ENCODE measurements at regions not wholly inside any gene's neighbourhood (a gene's known extent, or its start where the extent isn't known, plus 50 kb on each side); places are given as distances from the start of the nearest gene placed in this dataset.

DNA sequence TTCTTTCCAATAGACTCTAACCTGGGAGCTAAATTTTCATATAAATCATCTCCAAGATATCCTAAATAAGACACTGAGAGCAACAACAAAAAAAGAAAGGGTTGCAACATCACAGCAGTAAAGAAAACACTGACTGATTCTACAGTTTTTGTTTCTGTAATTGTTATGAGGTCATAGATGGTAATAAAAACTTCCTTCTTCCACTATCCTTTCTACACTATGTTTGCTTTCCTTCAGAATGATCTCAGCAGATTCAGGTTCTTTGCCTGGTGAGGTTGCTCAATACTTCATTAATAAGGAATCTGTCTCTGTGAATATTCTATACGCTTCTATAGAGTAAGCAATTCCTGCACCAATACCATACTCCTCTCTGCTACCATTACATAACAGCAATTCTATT, 835.6 kb upstream of the GRAMD2B start:
- DNase-seq: no peak

DNA sequence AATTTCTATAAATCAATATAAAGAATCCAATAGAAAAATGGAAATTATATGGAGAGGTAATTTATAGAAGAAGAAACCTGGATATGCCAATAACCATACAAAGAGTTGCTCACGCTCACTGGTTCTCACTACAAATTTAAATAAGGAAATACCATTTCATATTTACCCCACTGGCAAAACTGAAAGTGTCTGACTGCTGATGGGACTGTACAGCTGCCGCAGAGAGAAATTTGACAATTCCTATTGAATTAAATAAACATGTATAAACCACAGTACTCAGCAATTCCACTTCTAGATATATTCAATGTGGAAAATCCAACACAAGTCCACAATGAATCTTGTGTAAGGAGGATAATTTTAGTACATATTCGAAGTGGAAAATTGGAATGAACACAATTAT, 830.4 kb upstream of the GRAMD2B start:
- DNase-seq: no peak

DNA sequence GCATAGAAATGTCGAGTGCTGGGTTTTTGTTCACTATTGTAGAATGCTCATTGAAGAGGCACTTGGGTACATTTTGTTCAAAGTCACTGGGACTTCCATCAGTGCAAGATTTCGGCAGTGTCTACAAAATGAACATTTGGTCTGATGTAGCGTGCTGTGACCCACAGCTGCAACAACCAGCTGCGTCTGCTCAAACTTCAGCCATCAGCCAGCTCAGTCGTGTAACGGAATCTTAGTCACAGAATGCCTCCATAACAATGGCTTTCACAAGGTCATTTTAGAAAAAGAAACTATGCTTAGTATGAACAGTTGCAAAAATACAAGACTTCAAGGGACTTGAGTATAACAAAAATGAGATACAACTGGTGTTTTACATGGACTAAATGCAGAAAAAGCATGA, 828.1 kb upstream of the GRAMD2B start:
- DNase-seq: no peak

DNA sequence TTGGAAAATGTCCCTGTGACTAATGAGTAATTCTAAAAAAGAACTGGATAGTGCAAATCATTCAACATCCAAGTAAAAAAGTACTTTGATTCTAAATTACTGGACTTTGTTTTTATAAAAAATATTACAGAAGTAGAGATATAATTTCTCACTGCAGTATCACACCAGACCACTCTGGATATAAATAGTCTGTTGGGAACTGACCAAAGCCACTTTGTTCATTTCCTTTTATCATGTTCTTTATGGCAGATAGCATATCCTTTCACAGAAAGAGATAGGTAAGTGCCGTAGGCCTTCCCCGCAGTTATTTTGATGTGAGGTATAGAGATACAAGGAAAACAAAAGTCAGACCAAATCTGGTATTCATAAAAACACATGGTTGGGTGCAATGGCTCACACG, 827.4 kb upstream of the GRAMD2B start:
- no peak for DNase-seq

DNA sequence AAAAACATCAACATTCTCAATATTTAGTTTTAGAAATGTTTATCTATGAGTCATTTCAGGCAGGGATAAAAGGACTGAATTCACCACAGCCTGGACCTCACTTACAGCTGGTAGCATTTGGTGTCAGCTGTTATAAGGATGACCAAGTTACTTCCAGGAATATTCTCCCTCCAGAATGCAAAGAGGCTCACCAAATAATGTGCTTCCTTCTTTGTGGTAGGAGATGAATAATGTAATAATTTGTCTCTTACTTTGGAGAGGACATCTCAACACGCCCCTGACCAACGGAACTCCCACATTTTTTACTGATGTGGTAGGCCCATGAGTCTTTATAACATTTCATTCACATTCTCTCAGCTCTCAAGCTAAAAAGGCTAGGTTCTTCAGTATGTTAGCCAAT, 825.9 kb upstream of the GRAMD2B start:
- DNase-seq: no peak

DNA sequence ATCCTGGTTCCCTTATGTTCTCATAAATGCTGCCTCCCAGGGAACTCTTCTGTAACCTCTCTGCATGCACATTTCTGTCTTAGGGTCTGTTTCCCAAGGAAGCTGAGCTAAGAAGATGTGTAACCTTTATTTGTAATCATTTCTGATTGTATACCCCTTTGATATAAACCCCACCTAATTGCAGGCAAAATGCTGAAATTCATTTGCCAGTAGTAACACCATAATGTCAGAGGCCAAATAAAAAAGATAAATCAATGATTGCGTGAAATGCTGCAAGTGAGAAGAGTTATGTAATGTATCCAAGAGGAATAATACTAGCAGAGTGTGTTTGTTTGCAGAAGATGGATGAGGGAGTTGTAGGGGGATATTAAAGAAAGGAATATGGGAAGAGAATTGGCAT, 822.6 kb upstream of the GRAMD2B start:
- no peak for DNase-seq

DNA sequence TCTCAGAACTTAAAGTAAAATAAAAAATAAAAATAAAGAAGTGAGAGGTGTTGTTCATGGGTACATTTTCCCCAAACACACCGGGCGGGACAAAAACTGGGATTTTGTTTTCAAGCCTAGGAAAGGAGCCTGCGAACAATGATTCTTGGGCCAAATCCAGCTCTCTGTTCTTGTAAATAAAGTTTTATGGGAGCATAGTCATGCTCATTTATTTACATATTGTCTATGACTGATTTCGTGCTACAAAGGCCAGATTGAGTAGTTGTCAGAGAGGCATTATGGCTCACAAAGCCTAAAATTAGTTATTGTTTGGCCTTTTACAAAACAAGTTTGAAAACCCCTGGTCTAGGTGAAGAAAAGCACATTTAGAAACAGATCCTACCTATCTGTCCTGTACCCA, 821.0 kb upstream of the GRAMD2B start:
- DNase-seq: no peak

DNA sequence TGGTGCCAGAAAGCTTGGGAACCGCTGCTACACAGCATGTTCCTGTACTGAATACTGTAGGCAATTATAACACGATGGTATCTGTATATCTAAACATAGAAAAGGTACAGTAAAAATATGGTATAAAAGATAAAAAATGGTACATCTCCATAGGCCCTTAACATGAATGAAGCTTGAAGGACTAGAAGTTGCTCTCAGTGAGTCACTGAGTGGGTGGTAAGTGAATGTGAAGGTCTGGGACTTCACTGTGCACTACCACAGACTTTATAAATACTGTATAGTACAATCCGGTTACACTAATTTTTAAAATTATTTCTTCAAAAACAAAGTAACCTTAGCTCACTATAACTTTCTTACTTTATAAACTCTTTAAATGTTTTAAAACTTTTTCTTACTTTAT, 819.9 kb upstream of the GRAMD2B start:
- no peak for DNase-seq

DNA sequence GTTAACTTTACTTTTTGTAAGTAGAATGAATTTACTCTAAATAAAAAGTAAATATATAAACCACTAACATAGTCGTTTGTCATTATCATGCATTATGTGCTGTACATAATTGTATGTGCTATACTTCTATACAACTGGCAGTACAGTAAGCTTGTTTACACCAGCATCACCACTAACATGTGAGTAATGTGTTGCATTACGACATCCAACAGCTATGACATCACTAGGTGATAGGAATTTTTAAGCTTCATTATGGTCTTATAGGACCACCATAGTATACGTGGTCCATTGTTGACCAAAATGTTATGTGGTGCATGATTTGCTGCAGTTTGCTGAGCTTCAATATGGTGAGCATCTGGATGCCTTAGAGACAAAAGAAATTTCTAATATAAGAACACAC, 819.1 kb upstream of the GRAMD2B start:
- DNase-seq: no peak

DNA sequence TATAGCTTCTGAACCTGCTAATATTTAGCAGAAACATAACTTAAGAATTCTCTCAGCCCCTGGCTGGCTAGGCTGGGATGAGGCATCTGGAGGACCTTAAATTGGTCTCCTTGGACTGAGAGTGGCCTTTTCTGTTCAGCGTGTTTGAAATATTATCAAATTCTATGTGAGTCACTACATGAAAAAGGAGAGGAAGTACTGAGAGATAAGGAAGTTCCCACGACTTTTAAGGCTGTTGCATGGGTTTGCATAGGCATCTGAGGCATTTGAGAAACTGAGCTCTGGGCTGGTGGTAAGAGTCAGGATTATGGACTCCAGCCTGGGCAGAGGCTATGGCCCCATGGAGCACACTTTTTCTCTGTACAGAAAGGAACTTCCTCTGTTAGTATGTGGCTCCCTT, 816.2 kb upstream of the GRAMD2B start:
- no peak for DNase-seq

DNA sequence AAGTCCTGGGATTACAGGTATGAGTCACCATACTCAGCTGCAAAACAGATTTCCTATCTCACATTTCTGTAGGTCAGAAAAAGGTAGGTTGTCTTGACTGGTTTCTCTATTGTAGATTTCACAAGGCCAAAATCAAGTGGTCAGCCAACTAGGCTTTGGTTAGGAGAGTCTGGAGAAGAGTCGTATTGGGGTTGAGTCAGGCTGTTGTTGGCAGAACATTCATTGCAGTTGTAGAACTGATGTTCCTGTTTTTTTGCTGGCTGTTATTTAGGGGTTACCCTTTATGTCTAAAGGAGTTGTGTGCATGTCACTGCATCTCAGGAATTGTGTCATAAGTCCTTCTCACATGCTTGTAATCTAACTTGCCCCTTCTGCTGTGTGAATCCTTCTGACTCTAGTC, 814.2 kb upstream of the GRAMD2B start:
- DNase-seq: no peak

DNA sequence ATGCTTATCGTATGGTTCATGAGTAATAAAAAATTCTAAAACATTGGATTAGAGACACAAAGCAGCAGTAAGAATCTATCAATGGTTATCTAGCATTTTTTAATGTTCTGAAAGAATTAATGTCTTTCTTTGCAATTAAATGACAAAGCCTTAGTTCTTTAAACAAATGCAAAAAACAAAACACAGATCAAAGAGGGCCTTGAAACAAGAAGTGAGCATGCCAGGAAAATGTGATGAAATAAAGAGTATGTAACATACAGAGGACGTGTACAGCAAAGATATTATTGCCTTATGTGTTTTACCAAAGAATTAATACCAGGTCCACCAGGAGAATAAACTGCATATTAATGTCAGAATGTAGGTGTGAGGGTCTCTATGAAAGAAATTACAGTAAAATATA, 812.3 kb upstream of the GRAMD2B start:
- no peak for DNase-seq

DNA sequence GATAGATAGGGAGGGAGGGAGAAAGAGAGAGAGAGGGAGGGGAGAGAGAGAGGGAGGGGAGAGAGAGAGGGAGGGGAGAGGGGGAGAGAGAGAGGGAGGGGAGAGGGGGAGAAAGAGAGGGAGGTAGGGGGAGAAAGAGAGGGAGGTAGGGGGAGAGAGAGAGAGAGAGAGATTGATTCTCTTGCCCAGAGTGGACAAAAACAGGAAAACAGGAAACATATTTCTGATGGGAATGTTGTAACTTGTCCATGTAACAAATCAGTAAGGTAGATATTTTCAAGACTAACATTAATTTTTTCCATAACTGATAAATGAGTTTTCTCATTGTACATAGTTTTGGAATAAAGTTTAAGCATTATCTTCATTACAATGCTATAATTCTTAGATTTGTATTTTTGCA, 811.7 kb upstream of the GRAMD2B start:
- no peak for DNase-seq

DNA sequence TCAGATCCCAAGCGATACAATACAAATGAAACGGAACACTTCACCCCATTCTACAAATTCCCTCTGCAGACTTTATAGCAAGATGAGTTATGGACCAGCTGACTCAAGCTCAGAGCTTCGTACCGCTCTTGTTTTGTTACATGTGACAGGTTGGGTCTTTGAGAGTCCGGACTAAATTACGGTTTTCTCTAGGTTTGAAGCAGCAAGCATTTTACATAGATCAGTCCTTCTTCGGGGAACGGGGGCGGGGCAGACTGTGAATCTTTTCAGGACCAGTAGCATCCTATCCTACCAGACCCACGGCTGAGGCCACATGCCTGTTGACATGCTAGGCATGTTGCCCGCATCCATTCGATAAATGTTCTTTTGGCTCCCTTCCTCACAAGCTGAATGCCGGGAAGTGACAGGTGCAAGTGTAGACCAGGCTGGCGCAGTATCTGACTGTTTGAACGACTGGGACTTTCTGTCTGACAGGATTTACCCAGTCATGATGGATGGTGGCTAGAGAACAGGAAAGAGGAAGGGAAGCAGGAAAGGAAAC, 811.0 kb upstream of the GRAMD2B start:
- DNase-seq: no peak

DNA sequence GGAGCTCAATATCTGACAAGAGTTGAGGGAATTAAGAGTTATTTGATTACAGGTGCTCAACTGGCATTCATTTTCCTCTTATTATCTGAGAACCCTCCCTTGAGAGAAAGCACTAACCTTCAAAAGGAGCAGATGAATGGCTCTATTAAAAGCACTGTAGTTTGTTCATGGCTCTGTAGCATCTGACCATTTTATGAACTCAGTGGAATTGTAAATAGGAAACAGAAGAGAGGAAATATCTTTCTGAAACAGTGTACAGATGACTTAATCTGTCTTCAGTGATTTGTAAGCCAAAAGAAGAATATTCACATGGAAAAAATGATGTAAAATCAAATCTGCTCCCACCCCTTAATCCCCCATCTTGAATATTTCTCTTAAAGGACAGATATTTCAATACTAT, 810.4 kb upstream of the GRAMD2B start:
- no peak for DNase-seq

DNA sequence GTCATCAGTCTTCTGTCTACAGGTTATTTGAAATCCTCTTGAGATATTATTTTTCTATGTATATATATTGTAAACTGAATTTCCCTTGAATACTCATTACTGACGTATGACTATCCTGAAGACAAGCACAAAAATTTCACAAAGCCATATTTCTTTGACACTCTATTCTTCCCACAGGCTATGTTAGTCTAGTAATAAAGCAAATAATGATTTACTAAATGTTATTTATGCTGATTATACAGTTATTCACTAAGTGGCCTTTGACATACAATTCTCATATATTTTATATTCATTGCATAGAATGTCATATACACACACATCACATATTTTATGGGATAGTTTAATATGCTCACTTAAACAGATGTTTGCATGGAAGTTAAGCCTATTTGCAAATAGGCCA, 793.0 kb upstream of the GRAMD2B start:
- DNase-seq: no peak

DNA sequence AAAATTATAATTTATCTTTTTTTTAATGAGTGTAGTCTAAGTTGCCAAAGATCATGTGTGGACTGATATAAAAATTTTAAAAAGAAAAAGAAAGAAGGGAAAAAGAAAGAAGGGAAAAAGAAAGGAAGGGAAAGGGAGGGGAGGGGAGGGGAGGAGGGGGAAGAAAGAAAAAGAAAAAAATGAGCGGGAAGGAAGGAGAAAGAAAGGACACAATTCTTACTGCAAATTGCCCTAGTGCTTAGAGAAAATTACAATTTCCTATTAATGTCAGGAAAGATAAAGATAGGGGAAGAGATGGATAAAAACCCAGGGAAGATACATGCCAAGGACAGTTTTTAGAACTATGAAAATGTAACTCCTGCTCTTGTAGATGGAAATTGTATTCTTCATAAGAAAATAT, 789.7 kb upstream of the GRAMD2B start:
- DNase-seq: no peak

DNA sequence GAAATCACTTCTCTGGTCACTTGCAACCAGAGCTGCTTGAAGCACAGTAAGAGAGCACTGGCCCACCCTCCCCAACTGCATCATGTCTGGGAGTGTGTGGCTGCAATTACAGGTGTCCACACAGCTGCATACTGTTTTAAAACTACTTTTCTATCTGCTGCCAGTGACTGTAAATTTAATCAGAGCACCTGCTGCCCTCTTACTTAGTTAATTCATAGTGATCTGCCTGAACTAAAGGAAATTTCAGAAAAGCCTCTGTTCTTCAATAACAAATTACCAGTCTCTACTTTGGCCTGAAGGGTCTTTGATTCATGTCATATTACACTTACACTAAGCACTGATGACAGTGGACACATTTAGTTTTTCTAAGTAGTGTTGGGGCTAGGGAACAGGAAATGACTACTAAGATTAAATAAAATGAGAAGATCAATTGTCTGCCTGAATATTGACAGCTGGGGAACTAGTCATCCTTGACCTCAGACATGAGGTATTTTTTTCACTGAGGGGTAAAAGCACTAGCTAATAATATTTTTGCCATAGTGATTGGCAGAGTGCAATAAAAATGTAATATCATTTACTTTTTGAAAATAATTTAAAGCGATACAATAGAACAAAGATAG, 788.9 kb upstream of the GRAMD2B start:
- DNase-seq: no peak

DNA sequence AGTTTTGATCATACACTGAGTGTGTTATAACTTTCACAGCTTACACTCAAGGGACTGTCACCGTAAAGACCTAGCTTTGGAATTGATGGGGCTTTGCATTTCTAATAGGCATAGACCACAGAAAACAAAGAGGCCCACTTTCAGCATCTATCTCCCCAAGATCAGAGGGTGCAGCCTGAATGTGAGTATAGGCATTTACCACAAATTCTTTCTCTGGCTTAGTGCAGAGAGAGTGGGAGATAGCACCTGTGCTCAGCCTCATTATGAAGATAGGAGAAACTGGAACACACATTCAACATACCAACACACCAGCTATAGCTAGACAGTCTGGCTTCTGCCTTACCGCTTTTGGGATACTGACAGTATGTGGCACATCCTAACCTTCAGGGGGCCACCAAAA, 783.4 kb upstream of the GRAMD2B start:
- no peak for DNase-seq

DNA sequence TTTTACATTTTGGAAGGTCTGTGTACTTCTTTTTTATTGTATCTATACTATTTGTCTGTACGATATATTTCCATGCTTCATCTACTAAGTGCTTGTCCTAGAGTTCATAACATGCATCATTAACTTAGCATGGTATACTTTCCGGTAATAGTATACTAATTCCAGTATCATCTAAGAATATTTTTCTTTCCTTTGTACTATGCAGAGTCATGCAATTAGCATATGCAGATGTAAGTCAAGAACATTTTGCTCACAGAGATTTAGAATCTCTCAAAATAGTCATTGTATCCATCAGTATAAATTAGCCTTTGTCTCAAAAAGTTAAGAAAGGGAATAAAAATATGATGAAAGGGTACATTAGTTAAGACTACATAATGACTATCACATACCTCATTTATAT, 770.4 kb upstream of the GRAMD2B start:
- DNase-seq: no peak

DNA sequence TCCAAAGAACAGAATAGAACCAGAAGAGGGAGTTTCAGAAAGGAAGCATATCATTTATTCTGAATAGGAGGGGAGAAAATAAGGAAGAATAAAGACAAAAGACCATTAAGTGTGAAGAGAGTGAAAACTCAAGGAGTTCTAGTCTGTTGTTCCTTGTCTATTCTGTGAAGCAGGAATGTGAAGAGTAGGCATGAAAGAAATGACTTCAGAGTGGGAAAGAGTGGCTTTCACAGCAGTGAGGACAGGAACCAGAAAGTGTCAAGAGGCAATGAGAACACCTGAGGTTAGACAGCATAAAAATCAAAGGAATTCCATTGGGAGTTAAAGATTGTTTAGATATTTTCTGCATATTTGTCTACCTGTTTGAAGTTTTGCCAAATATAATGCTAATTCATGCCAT, 768.8 kb upstream of the GRAMD2B start:
- no peak for DNase-seq

DNA sequence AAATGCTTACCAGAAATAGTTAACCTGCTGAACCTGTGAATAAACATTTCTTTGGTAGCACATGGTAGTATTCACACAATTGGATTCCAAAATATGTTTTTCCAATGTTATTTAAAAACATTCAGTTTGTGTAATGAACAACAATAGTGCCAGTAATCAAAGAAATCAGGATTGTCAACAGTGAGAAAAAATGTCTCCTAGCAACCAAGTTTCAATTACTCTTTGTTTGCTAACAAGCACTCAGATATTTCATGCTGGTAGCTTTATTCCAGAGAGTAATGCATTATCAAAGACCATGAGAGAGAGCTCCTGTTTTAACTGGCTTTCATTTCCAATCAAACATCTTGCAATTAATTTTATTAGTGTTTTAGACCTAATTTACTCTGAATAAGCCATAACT, 768.1 kb upstream of the GRAMD2B start:
- DNase-seq: no peak

DNA sequence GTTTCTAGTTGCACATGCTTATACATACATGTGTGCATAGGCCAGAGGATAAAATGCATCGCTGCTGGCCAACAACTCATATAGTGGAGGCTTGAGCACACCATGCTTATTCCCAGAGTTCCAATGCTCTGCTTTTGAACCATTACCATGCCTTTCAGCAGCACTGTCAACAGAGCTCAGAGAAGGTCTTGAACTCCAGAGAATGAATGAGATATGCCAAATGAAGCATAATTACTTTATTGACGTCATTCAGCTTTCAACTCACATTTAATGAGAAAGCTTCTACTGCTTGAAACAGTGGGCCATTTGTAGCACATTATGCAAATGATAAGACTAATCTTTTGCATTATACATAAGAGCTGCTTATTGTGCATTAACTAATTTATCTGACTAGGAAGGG, 765.3 kb upstream of the GRAMD2B start:
- DNase-seq: no peak

DNA sequence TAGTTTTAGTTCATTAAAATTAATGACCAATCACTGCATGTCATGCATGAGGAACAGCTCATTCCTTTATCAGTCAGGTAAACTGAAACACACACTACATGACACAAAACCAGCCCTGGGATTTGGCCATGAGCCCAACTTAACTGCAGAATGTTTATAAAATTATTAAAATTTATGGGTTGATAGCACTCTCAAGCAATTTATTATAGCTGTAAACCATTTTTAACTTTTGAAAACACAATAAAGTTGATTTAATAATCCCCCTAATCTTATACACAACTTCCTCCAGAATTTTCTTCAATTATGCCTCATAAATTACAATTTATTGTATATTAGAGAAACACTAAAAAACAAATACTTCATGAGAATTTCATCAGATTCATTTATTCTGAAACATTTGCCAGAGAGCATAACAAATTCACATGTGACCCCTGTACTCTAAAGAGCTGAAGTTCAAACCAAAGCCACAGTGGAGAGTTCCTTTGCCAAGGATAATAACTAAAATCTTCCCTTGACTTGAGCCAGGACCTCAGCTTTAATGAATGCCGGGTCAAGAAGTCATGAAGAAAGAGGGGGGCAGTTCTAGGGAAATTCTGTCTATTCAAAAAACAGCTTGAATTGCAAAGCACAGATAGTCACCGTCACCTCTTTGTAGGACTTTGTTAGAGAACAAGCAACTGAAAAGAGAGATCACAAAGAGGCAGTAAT, 763.7 kb upstream of the GRAMD2B start:
- no peak for DNase-seq
